ENCODE measurements at regions not wholly inside any gene's neighbourhood (a gene's known extent, or its start where the extent isn't known, plus 50 kb on each side); places are given as distances from the start of the nearest gene placed in this dataset.
A peak's percentile ranks its signal among the peaks of the same experiment; 100 is the strongest.

DNA sequence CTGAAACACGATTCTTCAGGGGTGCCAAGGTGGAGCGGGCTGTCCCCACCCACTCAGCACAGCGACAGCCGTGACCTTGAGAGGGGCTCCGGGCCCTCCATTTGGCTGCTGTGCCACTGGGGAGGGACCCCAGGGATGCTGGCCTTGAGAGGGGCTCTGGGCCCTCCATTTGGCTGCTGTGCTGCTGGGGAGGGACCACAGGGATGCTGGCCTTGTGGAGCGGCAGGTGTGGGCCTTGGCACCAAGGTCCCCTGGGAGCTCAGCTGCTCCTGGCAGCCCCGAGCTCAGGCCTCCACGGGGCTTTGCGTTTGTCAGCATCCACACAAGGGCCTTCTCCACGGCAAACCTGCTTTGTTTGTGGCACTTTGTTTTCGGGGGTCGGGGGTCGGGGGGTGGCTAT is 137.6 kb upstream of the LPCAT1 start:
- no peak overlapping the region for H3K27ac Mint-ChIP-seq
- no peaks in the 10 kb centered on the region for H3K36me3 Mint-ChIP-seq
- ChIA-PET CTCF (ENCODE audit: partially characterized antibody) (no interaction called here), POLR2A (ENCODE audit: partially characterized antibody) (no interaction called here)
- H3K36me3 ChIP-seq (ENCODE audit: insufficient read depth, low read length) = no peaks in the 10 kb centered on the region
- H3K4me3 ChIP-seq (ENCODE audit: low read length in 2 of 2) = no peak overlapping the region
- peaks cover 41 to 58% of the 10 kb centered on the region in 2 donors for H3K27me3 Mint-ChIP-seq
- H3K27ac ChIP-seq (ENCODE audit: low read depth, low read length) = no peak overlapping the region
- no peak for DNase-seq
- H3K4me1 Mint-ChIP-seq = peaks cover 4 to 15% (median 6%) of the 10 kb centered on the region in 4 donors
- H3K27me3 ChIP-seq (ENCODE audit: insufficient read depth, low read length) = peaks cover 15% of the 10 kb centered on the region
- H3K4me1 ChIP-seq (ENCODE audit: insufficient read depth, low read length) = no peaks in the 10 kb centered on the region
- H3K4me3 Mint-ChIP-seq = no peak overlapping the region
- H3K9me3 ChIP-seq (ENCODE audit: control insufficient read depth in 1 of 2, low read length in 2 of 2) = no peaks in the 10 kb centered on the region
- no peaks in the 10 kb centered on the region for H3K9me3 Mint-ChIP-seq
- intact Hi-C loops (cut with micrococcal nuclease) = no loop called here

DNA sequence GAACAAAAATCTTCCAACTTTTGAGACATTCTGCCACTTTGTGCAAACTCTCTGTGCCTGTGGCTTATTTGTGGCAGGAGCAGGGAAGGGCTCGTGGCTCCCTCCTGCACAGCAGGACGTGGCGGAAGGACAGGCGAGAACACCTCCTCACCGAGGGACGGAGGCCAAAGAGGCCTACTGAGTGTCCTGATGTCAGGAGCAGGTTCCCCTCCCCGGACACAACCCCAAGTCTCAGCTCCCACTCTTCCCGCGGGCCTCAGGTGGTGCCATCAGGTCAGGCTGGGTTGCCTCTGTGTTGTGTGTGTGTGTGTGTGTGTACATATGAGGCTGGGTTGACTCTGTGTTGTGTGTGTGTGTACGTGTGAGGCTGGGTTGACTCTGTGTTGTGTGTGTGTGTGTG is 136.8 kb upstream of the LPCAT1 start:
- no peak for DNase-seq
- Histone ChIP-seq H3K4me3 (ENCODE audit: low read length in 2 of 2) (no peak overlapping the region), H3K27me3 (ENCODE audit: insufficient read depth, low read length) (peaks cover 7% of the 10 kb centered on the region), H3K27ac (ENCODE audit: low read depth, low read length) (no peak overlapping the region), H3K36me3 (ENCODE audit: insufficient read depth, low read length) (no peaks in the 10 kb centered on the region), H3K9me3 (ENCODE audit: control insufficient read depth in 1 of 2, low read length in 2 of 2) (no peaks in the 10 kb centered on the region), H3K4me1 (ENCODE audit: insufficient read depth, low read length) (no peaks in the 10 kb centered on the region)
- peak overlapping the region in 1 of 8 donors; percentile 27 for H3K4me3 Mint-ChIP-seq
- H3K27me3 Mint-ChIP-seq = peaks cover 35 to 51% of the 10 kb centered on the region in 2 donors
- no peak overlapping the region for H3K27ac Mint-ChIP-seq
- ChIA-PET CTCF (ENCODE audit: partially characterized antibody) (interaction anchor here (1.3 kb wide), 1 partner anchor 15 kb away, joined by 5 read pairs; no protein-coding TSS in a partner anchor), POLR2A (ENCODE audit: partially characterized antibody) (no interaction called here)
- no peaks in the 10 kb centered on the region for H3K36me3 Mint-ChIP-seq
- intact Hi-C loops (cut with micrococcal nuclease) = no loop called here
- no peaks in the 10 kb centered on the region for H3K9me3 Mint-ChIP-seq
- peaks cover 0 to 7% (median under 1%) of the 10 kb centered on the region in 4 donors for H3K4me1 Mint-ChIP-seq

DNA sequence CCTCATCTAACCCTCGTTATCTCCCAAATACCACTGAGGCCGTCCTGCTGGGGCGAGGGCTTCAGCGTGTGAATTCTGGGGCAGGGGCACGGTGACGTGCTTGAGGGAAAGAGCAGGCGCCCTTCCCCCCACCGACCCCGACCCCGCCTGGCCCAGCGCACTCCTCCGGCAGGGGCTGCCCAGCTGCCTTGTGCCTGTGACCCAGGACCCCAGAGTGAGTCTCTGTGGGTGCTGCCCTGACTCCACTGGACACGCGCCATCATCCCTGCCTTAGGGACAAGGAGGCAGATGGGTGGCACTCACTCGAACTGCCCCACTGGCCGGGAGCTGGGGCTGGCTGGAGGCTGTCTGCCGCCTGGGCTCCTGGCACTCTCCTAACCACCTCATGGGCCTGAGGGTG is 136.2 kb upstream of the LPCAT1 start:
- Mint-ChIP-seq H3K36me3 (no peaks in the 10 kb centered on the region), H3K27me3 (peaks cover 31 to 45% of the 10 kb centered on the region in 2 donors), H3K4me3 (no peak overlapping the region), H3K4me1 (peaks cover 0 to 2% (median 0%) of the 10 kb centered on the region in 4 donors), H3K9me3 (no peaks in the 10 kb centered on the region), H3K27ac (no peak overlapping the region)
- DNase-seq = no peak
- POLR2A ChIA-PET (ENCODE audit: partially characterized antibody) = no interaction called here
- CTCF ChIA-PET (ENCODE audit: partially characterized antibody) = interaction anchor here (1.3 kb wide), 1 partner anchor 15 kb away, joined by 5 read pairs; no protein-coding TSS in a partner anchor
- Histone ChIP-seq H3K4me3 (ENCODE audit: low read length in 2 of 2) (no peak overlapping the region), H3K27ac (ENCODE audit: low read depth, low read length) (no peak overlapping the region), H3K9me3 (ENCODE audit: control insufficient read depth in 1 of 2, low read length in 2 of 2) (no peaks in the 10 kb centered on the region), H3K36me3 (ENCODE audit: insufficient read depth, low read length) (no peaks in the 10 kb centered on the region), H3K4me1 (ENCODE audit: insufficient read depth, low read length) (no peaks in the 10 kb centered on the region), H3K27me3 (ENCODE audit: insufficient read depth, low read length) (peaks cover 3% of the 10 kb centered on the region)
- intact Hi-C loops (cut with micrococcal nuclease) = no loop called here

DNA sequence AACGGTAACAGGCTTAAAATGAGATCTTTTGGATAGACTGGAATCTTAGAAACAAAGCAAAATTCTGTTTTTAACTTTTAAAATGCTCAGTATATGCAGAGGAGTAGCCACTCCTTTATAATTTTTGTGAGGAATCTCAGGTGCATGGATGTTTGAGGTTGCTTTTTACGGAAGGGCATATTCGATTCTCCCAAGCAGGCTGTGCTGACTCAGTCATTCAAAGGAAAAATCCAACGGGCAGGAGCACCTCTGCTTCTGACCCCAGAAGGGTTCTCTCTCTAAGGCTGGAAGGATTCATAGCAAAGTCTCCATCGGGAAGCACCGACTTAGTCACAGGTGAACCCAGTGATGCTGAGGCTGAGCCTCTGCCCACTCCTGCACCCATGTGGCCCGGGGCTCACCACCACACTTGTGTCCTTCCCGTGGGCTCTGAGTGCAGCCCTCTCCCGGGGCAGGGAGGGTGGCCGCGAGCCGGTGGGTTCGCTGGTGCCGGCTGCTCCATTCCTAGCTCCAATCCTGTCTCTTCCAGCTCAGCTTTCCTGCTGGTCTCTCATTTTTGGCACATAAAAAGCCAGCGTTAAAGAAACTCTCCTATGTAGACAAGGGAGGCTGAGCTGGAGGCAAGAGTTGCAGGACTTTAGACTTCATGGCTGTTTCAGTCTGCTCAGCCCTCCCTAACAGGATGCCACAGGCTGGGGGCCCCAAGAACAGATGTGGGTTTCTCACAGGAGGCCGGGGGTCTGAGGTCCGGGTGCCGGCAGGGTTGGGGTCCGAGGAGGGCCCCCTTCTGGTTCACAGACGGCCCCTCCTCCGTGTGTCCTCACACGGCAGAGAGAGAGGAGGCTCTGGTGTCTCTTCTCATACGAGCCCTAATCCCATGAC is 135.6 kb upstream of the LPCAT1 start:
- ChIA-PET CTCF (ENCODE audit: partially characterized antibody) (interaction anchor here (1.3 kb wide), 1 partner anchor 14 kb away, joined by 5 read pairs; no protein-coding TSS in a partner anchor), POLR2A (ENCODE audit: partially characterized antibody) (no interaction called here)
- Histone ChIP-seq H3K4me3 (ENCODE audit: low read length in 2 of 2) (no peak overlapping the region), H3K27ac (ENCODE audit: low read depth, low read length) (no peak overlapping the region), H3K27me3 (ENCODE audit: insufficient read depth, low read length) (peaks cover 2% of the 10 kb centered on the region), H3K36me3 (ENCODE audit: insufficient read depth, low read length) (no peaks in the 10 kb centered on the region), H3K9me3 (ENCODE audit: control insufficient read depth in 1 of 2, low read length in 2 of 2) (no peaks in the 10 kb centered on the region), H3K4me1 (ENCODE audit: insufficient read depth, low read length) (no peaks in the 10 kb centered on the region)
- H3K9me3 Mint-ChIP-seq = no peaks in the 10 kb centered on the region
- no peak overlapping the region for H3K27ac Mint-ChIP-seq
- no peaks in the 10 kb centered on the region for H3K36me3 Mint-ChIP-seq
- DNase-seq = no peak
- no peak overlapping the region for H3K4me3 Mint-ChIP-seq
- H3K4me1 Mint-ChIP-seq = no peaks in the 10 kb centered on the region
- H3K27me3 Mint-ChIP-seq = peaks cover 26 to 41% of the 10 kb centered on the region in 2 donors
- intact Hi-C loops (cut with micrococcal nuclease) = no loop called here

DNA sequence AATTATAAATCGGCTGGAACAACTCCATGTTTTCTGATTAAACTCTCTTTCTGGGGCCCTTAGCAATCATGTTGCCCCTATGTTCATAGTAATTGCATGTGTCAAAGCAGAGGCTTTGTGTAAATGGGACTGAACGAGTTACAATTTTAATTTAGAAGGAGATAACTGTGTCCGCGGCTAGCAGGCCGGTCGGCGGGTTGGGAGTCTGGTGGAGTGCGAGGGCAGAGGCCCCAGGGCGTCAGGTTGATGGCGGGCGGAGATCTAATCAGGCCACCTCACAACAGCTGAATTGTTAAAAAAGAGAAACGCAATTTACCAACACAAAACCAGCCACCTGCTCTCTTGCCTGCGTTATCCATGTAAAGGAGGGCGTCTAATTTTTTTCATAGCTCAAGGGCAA is 134.9 kb upstream of the LPCAT1 start:
- no peaks in the 10 kb centered on the region for H3K27me3 ChIP-seq (ENCODE audit: insufficient read depth, low read length)
- intact Hi-C loops (cut with micrococcal nuclease) = no loop called here
- Mint-ChIP-seq H3K27me3 (peaks cover 24 to 40% of the 10 kb centered on the region in 2 donors), H3K4me3 (no peak overlapping the region), H3K9me3 (no peaks in the 10 kb centered on the region), H3K27ac (no peak overlapping the region), H3K4me1 (no peaks in the 10 kb centered on the region), H3K36me3 (no peaks in the 10 kb centered on the region)
- ChIA-PET POLR2A (ENCODE audit: partially characterized antibody) (no interaction called here), CTCF (ENCODE audit: partially characterized antibody) (no interaction called here)
- H3K4me3 ChIP-seq (ENCODE audit: low read length in 2 of 2) = no peak overlapping the region
- H3K27ac ChIP-seq (ENCODE audit: low read depth, low read length) = no peak overlapping the region
- DNase-seq = no peak
- H3K36me3 ChIP-seq (ENCODE audit: insufficient read depth, low read length) = no peaks in the 10 kb centered on the region
- no peaks in the 10 kb centered on the region for H3K4me1 ChIP-seq (ENCODE audit: insufficient read depth, low read length)
- no peaks in the 10 kb centered on the region for H3K9me3 ChIP-seq (ENCODE audit: control insufficient read depth in 1 of 2, low read length in 2 of 2)

DNA sequence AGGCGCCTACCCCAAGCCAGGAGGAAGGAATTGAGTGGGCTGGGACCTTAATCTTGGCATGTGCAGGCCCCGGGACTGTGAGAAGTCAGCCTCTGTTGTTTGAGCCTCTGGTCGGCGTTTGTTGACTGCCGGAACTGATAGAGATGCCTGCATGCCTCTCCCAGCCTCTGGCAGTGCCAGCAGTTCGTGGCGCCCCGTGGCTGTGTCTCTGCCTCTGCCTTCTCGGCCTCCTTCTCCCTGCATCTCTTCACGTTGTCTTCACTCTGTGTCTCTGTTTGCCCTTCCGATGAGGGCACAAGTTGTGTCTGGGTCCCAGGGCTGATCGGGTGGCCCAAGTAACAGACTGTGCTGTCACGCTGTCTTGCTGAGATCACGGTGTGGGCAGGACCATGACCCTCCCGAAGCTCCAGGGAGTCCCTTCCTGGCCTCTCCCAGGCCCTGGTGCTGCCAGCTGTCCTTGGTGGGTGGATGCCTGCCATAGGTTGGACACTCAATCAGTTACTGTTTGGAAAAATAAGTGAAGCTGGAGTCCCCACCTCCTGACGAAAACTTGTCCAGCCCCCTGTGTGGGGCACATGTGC is 133.5 kb upstream of the LPCAT1 start:
- H3K27ac ChIP-seq (ENCODE audit: low read depth, low read length) = no peak overlapping the region
- peaks cover 6% of the 10 kb centered on the region for H3K4me1 ChIP-seq (ENCODE audit: insufficient read depth, low read length)
- no peaks in the 10 kb centered on the region for H3K9me3 ChIP-seq (ENCODE audit: control insufficient read depth in 1 of 2, low read length in 2 of 2)
- Mint-ChIP-seq H3K27me3 (peaks cover 21 to 35% of the 10 kb centered on the region in 2 donors), H3K4me1 (peaks cover 0 to 5% (median 2%) of the 10 kb centered on the region in 4 donors), H3K36me3 (no peaks in the 10 kb centered on the region), H3K4me3 (peak overlapping the region in 1 of 8 donors; percentile 44), H3K9me3 (no peaks in the 10 kb centered on the region), H3K27ac (peak overlapping the region in 1 of 7 donors; percentile 51)
- H3K27me3 ChIP-seq (ENCODE audit: insufficient read depth, low read length) = peaks cover 10% of the 10 kb centered on the region
- intact Hi-C loops (cut with micrococcal nuclease) = no loop called here
- ChIA-PET POLR2A (ENCODE audit: partially characterized antibody) (no interaction called here), CTCF (ENCODE audit: partially characterized antibody) (no interaction called here)
- H3K4me3 ChIP-seq (ENCODE audit: low read length in 2 of 2) = no peak overlapping the region
- H3K36me3 ChIP-seq (ENCODE audit: insufficient read depth, low read length) = no peaks in the 10 kb centered on the region
- DNase-seq = no peak

DNA sequence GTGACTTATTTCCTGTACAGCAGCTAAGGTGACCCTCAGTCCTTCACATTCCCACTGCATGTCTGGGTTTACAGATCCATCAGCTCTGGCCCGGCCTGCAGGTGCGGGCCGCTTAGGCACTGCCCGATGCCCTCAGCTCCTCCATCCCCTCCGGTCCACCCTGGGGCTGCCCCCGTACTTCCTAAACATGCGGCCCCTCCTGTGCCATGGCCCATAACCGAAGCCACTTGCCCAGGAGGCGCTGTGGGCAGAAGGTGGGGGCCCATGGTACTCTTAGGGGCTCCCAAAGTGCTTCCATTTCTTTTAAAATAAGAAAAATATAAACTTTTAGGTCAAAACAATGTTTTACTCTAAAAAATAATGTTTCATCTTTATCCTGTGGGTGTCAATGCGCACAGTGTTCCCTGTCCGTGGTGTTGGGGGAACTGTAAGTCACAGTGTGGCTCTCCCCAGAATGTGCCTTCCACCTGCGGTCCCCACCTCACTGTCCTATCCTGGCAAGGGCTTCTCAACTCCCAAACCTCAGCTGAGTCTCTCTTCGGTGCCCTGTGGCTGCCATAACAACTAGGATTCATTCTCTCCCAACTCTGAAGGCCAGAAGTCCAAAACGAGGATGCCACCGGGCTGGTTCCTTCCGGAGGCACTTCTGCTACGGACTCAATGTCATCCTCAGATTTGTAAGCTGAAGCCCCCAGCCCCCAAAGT is 132.7 kb upstream of the LPCAT1 start:
- peaks cover 6% of the 10 kb centered on the region for H3K4me1 ChIP-seq (ENCODE audit: insufficient read depth, low read length)
- H3K36me3 ChIP-seq (ENCODE audit: insufficient read depth, low read length) = no peaks in the 10 kb centered on the region
- no peak overlapping the region for H3K27ac Mint-ChIP-seq
- H3K27me3 Mint-ChIP-seq = peaks cover 24 to 37% of the 10 kb centered on the region in 2 donors
- no peaks in the 10 kb centered on the region for H3K36me3 Mint-ChIP-seq
- H3K9me3 ChIP-seq (ENCODE audit: control insufficient read depth in 1 of 2, low read length in 2 of 2) = no peaks in the 10 kb centered on the region
- peaks cover 0 to 5% (median 2%) of the 10 kb centered on the region in 4 donors for H3K4me1 Mint-ChIP-seq
- H3K27me3 ChIP-seq (ENCODE audit: insufficient read depth, low read length) = peaks cover 10% of the 10 kb centered on the region
- no peaks in the 10 kb centered on the region for H3K9me3 Mint-ChIP-seq
- POLR2A ChIA-PET (ENCODE audit: partially characterized antibody) = no interaction called here
- intact Hi-C loops (cut with micrococcal nuclease) = no loop called here
- H3K4me3 Mint-ChIP-seq = no peak overlapping the region
- no peak overlapping the region for H3K4me3 ChIP-seq (ENCODE audit: low read length in 2 of 2)
- no peak overlapping the region for H3K27ac ChIP-seq (ENCODE audit: low read depth, low read length)
- no peak for DNase-seq
- CTCF ChIA-PET (ENCODE audit: partially characterized antibody) = no interaction called here

Measured in CD4-positive, alpha-beta memory T cell (primary cell).